ENCODE measurements at regions not wholly inside any gene's neighbourhood (a gene's known extent, or its start where the extent isn't known, plus 50 kb on each side); places are given as distances from the start of the nearest gene placed in this dataset.

GRCh38 chr6:120993929-120994572 lies 340.2 kb downstream of the TBC1D32 start:
- H3F3A ChIP-seq (ENCODE audit: insufficient read depth, low read length, poor library complexity, severe bottlenecking): no peaks in the 10 kb centered on the region
- TF ChIP-seq POLR2AphosphoS5 (IDR thresholded peaks at IDR 0.05): peak; percentile 63
- no peak for TF ChIP-seq TAF1 (IDR thresholded peaks at IDR 0.05; ENCODE audit: low read depth)
- TF ChIP-seq REST (IDR thresholded peaks at IDR 0.05; ENCODE audit: borderline replicate concordance): peak; percentile 73
- TF ChIP-seq EP300 (conservative IDR thresholded peaks at IDR 0.05; ENCODE audit: poor library complexity, severe bottlenecking): peak; percentile 62
- no peaks in the 10 kb centered on the region for H3K9me2 ChIP-seq (ENCODE audit: insufficient read depth, low read length)

GRCh38 chr6:120992257-120992656 lies 342.0 kb downstream of the TBC1D32 start:
- Histone ChIP-seq H3K4me3 (ENCODE audit: low read length) (no peak overlapping the region), H3K27ac (ENCODE audit: low read length) (no peak overlapping the region), H3K27me3 (ENCODE audit: insufficient read depth, low read depth, low read length) (no peaks in the 10 kb centered on the region), H3K9ac (ENCODE audit: low read length) (no peak overlapping the region), H3K36me3 (ENCODE audit: insufficient read depth, low read length) (no peaks in the 10 kb centered on the region), H4K20me1 (ENCODE audit: insufficient read depth) (no peaks in the 10 kb centered on the region), H3K79me2 (replicated peaks; ENCODE audit: insufficient read depth, low read length) (no peaks in the 10 kb centered on the region), H3K9me3 (ENCODE audit: low read length) (no peaks in the 10 kb centered on the region), H2AFZ (ENCODE audit: low read depth, low read length) (no peak overlapping the region), H3K9me2 (ENCODE audit: insufficient read depth, low read length) (no peaks in the 10 kb centered on the region), H3F3A (ENCODE audit: insufficient read depth, low read length, poor library complexity, severe bottlenecking) (no peaks in the 10 kb centered on the region), H3K4me2 (ENCODE audit: low read length) (no peak overlapping the region)
- TF ChIP-seq TAF1 (IDR thresholded peaks at IDR 0.05; ENCODE audit: low read depth): no peak

More at GRCh38 chr6:120993929-120994572, 340.2 kb downstream of the TBC1D32 start:
- no peak overlapping the region for H3K4me3 ChIP-seq (ENCODE audit: low read length)
- no peaks in the 10 kb centered on the region for H3K9me3 ChIP-seq (ENCODE audit: low read length)
- no peaks in the 10 kb centered on the region for H3K36me3 ChIP-seq (ENCODE audit: insufficient read depth, low read length)
- no peaks in the 10 kb centered on the region for H3K27me3 ChIP-seq (ENCODE audit: insufficient read depth, low read depth, low read length)
- H2AFZ ChIP-seq (ENCODE audit: low read depth, low read length): no peak overlapping the region
- no peak overlapping the region for H3K4me2 ChIP-seq (ENCODE audit: low read length)
- no peak overlapping the region for H3K27ac ChIP-seq (ENCODE audit: low read length)
- H3K79me2 ChIP-seq (replicated peaks; ENCODE audit: insufficient read depth, low read length): no peaks in the 10 kb centered on the region
- H3K9ac ChIP-seq (ENCODE audit: low read length): no peak overlapping the region
- no peaks in the 10 kb centered on the region for H4K20me1 ChIP-seq (ENCODE audit: insufficient read depth)

- H3K9me3 ChIP-seq (ENCODE audit: low read length): no peaks in the 10 kb centered on the region
- no peak overlapping the region for H3K27ac ChIP-seq (ENCODE audit: low read length)
- no peak overlapping the region for H2AFZ ChIP-seq (ENCODE audit: low read depth, low read length)
- H3K27me3 ChIP-seq (ENCODE audit: insufficient read depth, low read depth, low read length): no peaks in the 10 kb centered on the region
- no peak overlapping the region for H3K4me2 ChIP-seq (ENCODE audit: low read length)
- no peak overlapping the region for H3K9ac ChIP-seq (ENCODE audit: low read length)
- no peaks in the 10 kb centered on the region for H3K79me2 ChIP-seq (replicated peaks; ENCODE audit: insufficient read depth, low read length)
- no peaks in the 10 kb centered on the region for H3K36me3 ChIP-seq (ENCODE audit: insufficient read depth, low read length)
- no peaks in the 10 kb centered on the region for H4K20me1 ChIP-seq (ENCODE audit: insufficient read depth)
- no peaks in the 10 kb centered on the region for H3K9me2 ChIP-seq (ENCODE audit: insufficient read depth, low read length)
- no peak overlapping the region for H3K4me3 ChIP-seq (ENCODE audit: low read length)
- no peak for TF ChIP-seq RAD21 (conservative IDR thresholded peaks at IDR 0.05)
- no peak for TF ChIP-seq SMC3 (conservative IDR thresholded peaks at IDR 0.05; ENCODE audit: poor library complexity)
- no peak for TF ChIP-seq MXI1 (conservative IDR thresholded peaks at IDR 0.05; ENCODE audit: poor library complexity, severe bottlenecking)
- no peak for TF ChIP-seq EZH2 (IDR thresholded peaks at IDR 0.05; ENCODE audit: borderline replicate concordance, insufficient read depth, low read length, poor library complexity, severe bottlenecking)
- no peak for TF ChIP-seq CTCF (IDR thresholded peaks at IDR 0.05; ENCODE audit: poor library complexity, severe bottlenecking)
- TF ChIP-seq POLR2AphosphoS5 (IDR thresholded peaks at IDR 0.05): no peak
- no peak for TF ChIP-seq EP300 (conservative IDR thresholded peaks at IDR 0.05; ENCODE audit: poor library complexity, severe bottlenecking)
- no peak for TF ChIP-seq TAF1 (IDR thresholded peaks at IDR 0.05; ENCODE audit: low read depth)
- TF ChIP-seq REST (IDR thresholded peaks at IDR 0.05; ENCODE audit: borderline replicate concordance): no peak
- H3F3A ChIP-seq (ENCODE audit: insufficient read depth, low read length, poor library complexity, severe bottlenecking): no peaks in the 10 kb centered on the region
These were observed 343.4 kb downstream of the TBC1D32 start for GRCh38 chr6:120990866-120991265.

All from neural cell (in vitro differentiated cells).